Peyer's patch (tissue), 4 donors: ENCODE measurements at regions not wholly inside any gene's neighbourhood (a gene's known extent, or its start where the extent isn't known, plus 50 kb on each side); places are given as distances from the start of the nearest gene placed in this dataset.

Source experiments
- DNase-seq, 3 donors: peaks; one replicate each; pipeline ENCODE4 v3.0.0-alpha.2; 2017 to 2019
- H3K27ac ChIP-seq, 4 donors: fragments of 200-600 bp; sonication (generic); one replicate each; pipeline ENCODE4 v1.5.1; 2016 to 2019
- H3K27me3 ChIP-seq, 2 donors: fragments of 200-600 bp; sonication (generic); one replicate each; pipeline ENCODE4 v1.5.1; 2019
- H3K36me3 ChIP-seq, 3 donors: fragments of 200-600 bp; sonication (generic); one replicate each; pipeline ENCODE4 v1.5.1; 2016 to 2019
- H3K4me1 ChIP-seq, 4 donors: fragments of 200-600 bp; sonication (generic); one replicate each; pipeline ENCODE4 v1.5.1; 2016 to 2019
- H3K4me3 ChIP-seq, 4 donors: fragments of 200-600 bp; sonication (generic); 1 replicate in 3 of 4; 2 replicates in 1 of 4; pipeline ENCODE4 v1.5.1; 2016 to 2019; ENCODE audit warnings: mild to moderate bottlenecking in 1 of 4
- H3K9me3 ChIP-seq, 4 donors: fragments of 200-600 bp; sonication (generic); one replicate each; pipeline ENCODE4 v1.5.1; 2016 to 2019; ENCODE audit warnings: mild to moderate bottlenecking in 1 of 4
- POLR2A ChIP-seq, 2 donors: fragments of 450-650 bp; IDR thresholded peaks; one replicate each; pipeline ENCODE4 v1.5.1; 2017; ENCODE audit warnings: antibody characterized with exemption in 2 of 2, mild to moderate bottlenecking in 2 of 2, moderate library complexity in 2 of 2
- TF ChIP-seq, protein P1 (sequence below), 6 experiments: fragments of 450-650 bp in 4 of 6; fragments of 200-600 bp in 2 of 6; sonication (generic) in 1 of 6; IDR thresholded peaks; one replicate each; pipeline ENCODE4 v1.5.1; 2017 to 2019; ENCODE audit warnings: antibody characterized with exemption in 6 of 6, mild to moderate bottlenecking in 3 of 6, moderate library complexity in 1 of 6

GRCh38 chr17:13346996-13347762 lies 254.6 kb downstream of the HS3ST3A1 start:
- H3K9me3 ChIP-seq = no peaks in the 10 kb centered on the region
- no peak for TF ChIP-seq POLR2A (IDR thresholded peaks at IDR 0.05)
- TF ChIP-seq, protein P1, sequence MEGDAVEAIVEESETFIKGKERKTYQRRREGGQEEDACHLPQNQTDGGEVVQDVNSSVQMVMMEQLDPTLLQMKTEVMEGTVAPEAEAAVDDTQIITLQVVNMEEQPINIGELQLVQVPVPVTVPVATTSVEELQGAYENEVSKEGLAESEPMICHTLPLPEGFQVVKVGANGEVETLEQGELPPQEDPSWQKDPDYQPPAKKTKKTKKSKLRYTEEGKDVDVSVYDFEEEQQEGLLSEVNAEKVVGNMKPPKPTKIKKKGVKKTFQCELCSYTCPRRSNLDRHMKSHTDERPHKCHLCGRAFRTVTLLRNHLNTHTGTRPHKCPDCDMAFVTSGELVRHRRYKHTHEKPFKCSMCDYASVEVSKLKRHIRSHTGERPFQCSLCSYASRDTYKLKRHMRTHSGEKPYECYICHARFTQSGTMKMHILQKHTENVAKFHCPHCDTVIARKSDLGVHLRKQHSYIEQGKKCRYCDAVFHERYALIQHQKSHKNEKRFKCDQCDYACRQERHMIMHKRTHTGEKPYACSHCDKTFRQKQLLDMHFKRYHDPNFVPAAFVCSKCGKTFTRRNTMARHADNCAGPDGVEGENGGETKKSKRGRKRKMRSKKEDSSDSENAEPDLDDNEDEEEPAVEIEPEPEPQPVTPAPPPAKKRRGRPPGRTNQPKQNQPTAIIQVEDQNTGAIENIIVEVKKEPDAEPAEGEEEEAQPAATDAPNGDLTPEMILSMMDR (IDR thresholded peaks at IDR 0.05) = no peak
- DNase-seq = no peak
- H3K36me3 ChIP-seq = no peaks in the 10 kb centered on the region
- no peaks in the 10 kb centered on the region for H3K4me1 ChIP-seq
- H3K27me3 ChIP-seq = no peaks in the 10 kb centered on the region
- no peak overlapping the region for H3K4me3 ChIP-seq
- no peak overlapping the region for H3K27ac ChIP-seq

GRCh38 chr17:13346592-13346991 lies 255.1 kb downstream of the HS3ST3A1 start:
- TF ChIP-seq, protein P1 (IDR thresholded peaks at IDR 0.05) = no peak
- TF ChIP-seq POLR2A (IDR thresholded peaks at IDR 0.05) = no peak
- DNase-seq = no peak
- H3K27me3 ChIP-seq = no peaks in the 10 kb centered on the region
- no peak overlapping the region for H3K27ac ChIP-seq
- no peaks in the 10 kb centered on the region for H3K36me3 ChIP-seq
- H3K4me1 ChIP-seq = no peaks in the 10 kb centered on the region
- H3K9me3 ChIP-seq = no peaks in the 10 kb centered on the region
- no peak overlapping the region for H3K4me3 ChIP-seq

DNA sequence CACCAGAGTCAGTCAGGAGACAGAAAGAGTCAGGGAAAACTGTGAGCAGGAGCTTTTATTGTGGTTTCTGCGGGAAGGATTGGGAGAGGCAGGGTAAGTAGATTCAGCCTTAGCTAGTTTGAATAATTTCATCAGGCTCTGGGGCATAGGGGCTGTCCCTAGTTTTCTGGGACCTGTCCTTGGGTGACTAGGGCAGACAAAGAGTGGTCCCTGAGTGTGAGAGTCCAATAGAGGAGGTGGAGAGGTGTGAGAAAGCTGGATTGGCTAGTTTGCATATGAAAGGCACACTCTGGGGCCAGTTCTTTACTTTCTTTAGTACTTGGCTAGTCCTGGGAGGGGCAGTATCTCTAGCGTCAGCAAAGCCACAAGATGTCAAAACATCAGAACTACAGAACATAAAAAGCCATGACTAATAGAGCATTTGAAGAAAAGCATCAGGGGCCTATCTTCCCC lies 255.6 kb downstream of the HS3ST3A1 start:
- TF ChIP-seq, protein P1 (IDR thresholded peaks at IDR 0.05) = no peak
- no peak for TF ChIP-seq POLR2A (IDR thresholded peaks at IDR 0.05)
- no peaks in the 10 kb centered on the region for H3K36me3 ChIP-seq
- no peaks in the 10 kb centered on the region for H3K27me3 ChIP-seq
- no peak overlapping the region for H3K4me3 ChIP-seq
- no peak overlapping the region for H3K27ac ChIP-seq
- no peaks in the 10 kb centered on the region for H3K4me1 ChIP-seq
- H3K9me3 ChIP-seq = no peaks in the 10 kb centered on the region
- no peak for DNase-seq

DNA sequence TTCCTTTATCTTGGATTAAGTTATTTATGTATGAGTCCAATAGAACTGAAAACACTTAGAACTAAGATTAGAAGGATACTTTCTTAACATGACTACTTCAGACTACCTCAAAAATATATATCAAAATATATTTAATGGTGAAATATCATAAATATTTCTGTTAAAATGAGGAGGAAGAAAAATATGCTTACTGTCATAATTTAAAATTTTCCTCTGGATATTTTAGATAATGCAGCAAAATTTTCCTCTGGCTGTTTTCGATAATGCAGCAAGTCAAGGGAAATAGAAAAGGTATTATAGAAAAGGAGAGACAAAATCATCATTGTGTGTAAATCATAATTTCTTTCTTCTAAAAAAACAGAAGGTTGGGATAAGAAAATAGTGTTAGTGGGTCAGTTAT lies 263.3 kb downstream of the HS3ST3A1 start:
- Histone ChIP-seq H3K4me1 (no peaks in the 10 kb centered on the region), H3K9me3 (no peaks in the 10 kb centered on the region), H3K36me3 (no peaks in the 10 kb centered on the region), H3K27ac (no peak overlapping the region), H3K4me3 (no peak overlapping the region), H3K27me3 (no peaks in the 10 kb centered on the region)
- TF ChIP-seq POLR2A (IDR thresholded peaks at IDR 0.05) = no peak
- TF ChIP-seq, protein P1 (IDR thresholded peaks at IDR 0.05) = no peak
- no peak for DNase-seq

DNA sequence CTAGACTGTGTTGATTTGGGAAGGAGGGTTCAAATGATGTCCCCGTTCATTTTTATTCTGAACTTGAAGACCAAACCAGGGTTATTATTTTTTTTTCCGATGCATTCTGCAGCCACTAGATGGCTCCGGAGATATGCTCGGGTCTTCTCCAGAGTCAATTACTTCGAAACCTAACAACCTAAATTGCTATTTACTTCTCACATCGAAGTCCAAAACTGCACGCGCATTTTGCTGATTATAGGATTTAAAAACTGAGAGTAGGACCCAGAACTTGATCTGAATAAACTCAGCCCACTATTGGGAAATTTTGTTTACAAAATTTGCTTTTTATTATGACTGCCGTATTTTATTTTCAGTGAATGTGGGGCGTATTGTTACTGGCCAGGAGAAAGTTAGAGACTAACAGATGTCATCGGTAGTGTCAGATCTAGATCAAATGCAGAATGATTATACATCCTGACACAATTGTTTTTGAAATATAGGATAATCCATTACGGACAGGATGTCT lies 263.8 kb downstream of the HS3ST3A1 start:
- Histone ChIP-seq H3K27me3 (no peaks in the 10 kb centered on the region), H3K27ac (no peak overlapping the region), H3K36me3 (no peaks in the 10 kb centered on the region), H3K9me3 (no peaks in the 10 kb centered on the region), H3K4me3 (peak overlapping the region in 2 of 4 donors; percentile 11 to 25), H3K4me1 (no peaks in the 10 kb centered on the region)
- DNase-seq = no peak
- TF ChIP-seq, protein P1 (IDR thresholded peaks at IDR 0.05) = peak in 5 of 6 experiments; percentile 26 to 70 (median 62)
- no peak for TF ChIP-seq POLR2A (IDR thresholded peaks at IDR 0.05)
